ENCODE measurements at regions not wholly inside any gene's neighbourhood (a gene's known extent, or its start where the extent isn't known, plus 50 kb on each side); places are given as distances from the start of the nearest gene placed in this dataset.

- Histone ChIP-seq H3K4me1 (peaks cover 0 to 6% of the 10 kb centered on the region in 2 donors), H3K27ac (peak overlapping the region; percentile 40 to 49), H3K4me3 (no peak overlapping the region), H3K27me3 (no peaks in the 10 kb centered on the region), H3K9me3 (no peaks in the 10 kb centered on the region), H3K36me3 (no peaks in the 10 kb centered on the region)
- intact Hi-C loops (cut with DNase I; ENCODE audit: low total_unique reads): no loop called here
- TF ChIP-seq, protein P1, sequence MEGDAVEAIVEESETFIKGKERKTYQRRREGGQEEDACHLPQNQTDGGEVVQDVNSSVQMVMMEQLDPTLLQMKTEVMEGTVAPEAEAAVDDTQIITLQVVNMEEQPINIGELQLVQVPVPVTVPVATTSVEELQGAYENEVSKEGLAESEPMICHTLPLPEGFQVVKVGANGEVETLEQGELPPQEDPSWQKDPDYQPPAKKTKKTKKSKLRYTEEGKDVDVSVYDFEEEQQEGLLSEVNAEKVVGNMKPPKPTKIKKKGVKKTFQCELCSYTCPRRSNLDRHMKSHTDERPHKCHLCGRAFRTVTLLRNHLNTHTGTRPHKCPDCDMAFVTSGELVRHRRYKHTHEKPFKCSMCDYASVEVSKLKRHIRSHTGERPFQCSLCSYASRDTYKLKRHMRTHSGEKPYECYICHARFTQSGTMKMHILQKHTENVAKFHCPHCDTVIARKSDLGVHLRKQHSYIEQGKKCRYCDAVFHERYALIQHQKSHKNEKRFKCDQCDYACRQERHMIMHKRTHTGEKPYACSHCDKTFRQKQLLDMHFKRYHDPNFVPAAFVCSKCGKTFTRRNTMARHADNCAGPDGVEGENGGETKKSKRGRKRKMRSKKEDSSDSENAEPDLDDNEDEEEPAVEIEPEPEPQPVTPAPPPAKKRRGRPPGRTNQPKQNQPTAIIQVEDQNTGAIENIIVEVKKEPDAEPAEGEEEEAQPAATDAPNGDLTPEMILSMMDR (IDR thresholded peaks at IDR 0.05): no peak
- no peak for TF ChIP-seq POLR2A (IDR thresholded peaks at IDR 0.05)
- DNase-seq: no peak
Observed at GRCh38 chr4:157808796-157809383, 363.9 kb downstream of the GASK1B start.

- DNase-seq: no peak
- H3K27me3 ChIP-seq: no peaks in the 10 kb centered on the region
- no peak for TF ChIP-seq POLR2A (IDR thresholded peaks at IDR 0.05)
- TF ChIP-seq, protein P1 (IDR thresholded peaks at IDR 0.05): no peak
- H3K9me3 ChIP-seq: no peaks in the 10 kb centered on the region
- H3K4me1 ChIP-seq: peaks cover 0 to 6% of the 10 kb centered on the region in 2 donors
- no peaks in the 10 kb centered on the region for H3K36me3 ChIP-seq
- no peak overlapping the region for H3K4me3 ChIP-seq
- peak overlapping the region; percentile 72 to 83 for H3K27ac ChIP-seq
- intact Hi-C loops (cut with DNase I; ENCODE audit: low total_unique reads): no loop called here
Observed at GRCh38 chr4:157806184-157806583, 366.6 kb downstream of the GASK1B start.

- TF ChIP-seq, protein P1 (IDR thresholded peaks at IDR 0.05): peak in 3 of 4 experiments; percentile 22 to 49 (median 26)
- TF ChIP-seq POLR2A (IDR thresholded peaks at IDR 0.05): no peak
- no peak overlapping the region for H3K4me3 ChIP-seq
- DNase-seq: no peak
- no peaks in the 10 kb centered on the region for H3K36me3 ChIP-seq
- intact Hi-C loops (cut with DNase I; ENCODE audit: low total_unique reads): no loop called here
- no peaks in the 10 kb centered on the region for H3K9me3 ChIP-seq
- peaks cover 0 to 6% of the 10 kb centered on the region in 2 donors for H3K4me1 ChIP-seq
- H3K27me3 ChIP-seq: no peaks in the 10 kb centered on the region
- H3K27ac ChIP-seq: peak overlapping the region; percentile 72 to 83
Observed at GRCh38 chr4:157804986-157805385, 367.8 kb downstream of the GASK1B start.

- Histone ChIP-seq H3K4me3 (no peak overlapping the region), H3K9me3 (no peaks in the 10 kb centered on the region), H3K27ac (peak overlapping the region; percentile 72 to 83), H3K27me3 (no peaks in the 10 kb centered on the region), H3K4me1 (peaks cover 0 to 6% of the 10 kb centered on the region in 2 donors), H3K36me3 (no peaks in the 10 kb centered on the region)
- peak in 1 of 2 donors; percentile 62 for DNase-seq
- TF ChIP-seq, protein P1 (IDR thresholded peaks at IDR 0.05): no peak
- no peak for TF ChIP-seq POLR2A (IDR thresholded peaks at IDR 0.05)
- intact Hi-C loops (cut with DNase I; ENCODE audit: low total_unique reads): no loop called here
Observed at GRCh38 chr4:157803845-157804521, 368.8 kb downstream of the GASK1B start.

GRCh38 chr4:157803421-157803820 is 369.4 kb downstream of the GASK1B start:
- H3K4me3 ChIP-seq: no peak overlapping the region
- intact Hi-C loops (cut with DNase I; ENCODE audit: low total_unique reads): no loop called here

More at GRCh38 chr4:157803421-157803820, 369.4 kb downstream of the GASK1B start:
- Histone ChIP-seq H3K36me3 (no peaks in the 10 kb centered on the region), H3K4me1 (peaks cover 0 to 6% of the 10 kb centered on the region in 2 donors), H3K27ac (peak overlapping the region; percentile 72 to 83), H3K9me3 (no peaks in the 10 kb centered on the region), H3K27me3 (no peaks in the 10 kb centered on the region)
- DNase-seq: peak in 1 of 2 donors; percentile 69
- TF ChIP-seq POLR2A (IDR thresholded peaks at IDR 0.05): no peak
- TF ChIP-seq, protein P1 (IDR thresholded peaks at IDR 0.05): no peak

Measured in uterus (tissue), 3 donors.